ENCODE measurements at regions not wholly inside any gene's neighbourhood (a gene's known extent, or its start where the extent isn't known, plus 50 kb on each side); places are given as distances from the start of the nearest gene placed in this dataset.
A peak's percentile ranks its signal among the peaks of the same experiment; 100 is the strongest.

DNA sequence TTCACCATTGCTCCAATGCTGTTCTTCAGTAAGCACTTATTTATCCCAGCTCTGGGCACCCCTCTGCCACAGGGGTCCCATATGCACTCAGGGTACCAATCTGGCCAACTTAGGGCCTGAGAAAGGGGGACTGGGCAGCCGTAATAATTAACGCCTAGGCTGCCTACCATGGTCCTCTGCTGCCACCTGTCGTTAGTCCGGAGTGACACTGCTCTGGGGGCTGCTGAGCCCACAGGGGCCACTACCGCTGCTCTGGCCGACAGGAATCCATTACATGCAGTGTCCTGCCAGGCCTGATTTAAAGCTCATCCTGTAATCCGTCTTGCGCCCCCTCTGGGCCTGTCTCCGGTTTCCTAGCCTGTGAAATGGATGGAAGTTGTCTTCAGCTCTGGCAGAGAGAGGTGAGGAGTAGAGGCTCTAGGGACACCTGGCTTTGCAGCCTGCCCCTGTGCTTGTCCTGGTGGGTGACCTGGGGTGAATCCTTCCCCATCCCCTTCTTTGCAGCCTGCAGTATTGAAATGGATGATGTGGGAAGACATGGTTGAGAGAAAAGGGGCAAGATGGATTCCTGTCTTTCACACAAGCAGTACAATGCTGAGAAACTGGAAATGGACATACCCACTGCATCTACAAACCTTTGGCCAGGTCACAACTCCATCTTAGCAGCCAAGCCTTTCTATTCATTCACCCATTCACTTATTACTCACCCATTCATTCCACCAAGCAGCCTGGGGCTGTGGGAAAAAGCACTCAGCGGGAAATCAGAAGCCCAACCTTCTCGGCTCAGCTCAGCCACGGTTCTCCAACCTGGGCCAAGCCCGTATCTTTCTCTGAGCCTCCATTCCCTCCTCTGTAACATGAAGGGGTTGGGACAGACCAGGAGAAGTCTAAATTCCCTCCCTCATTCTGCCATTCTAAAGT lies 116.3 kb upstream of the NALF2 start:
- no peak for DNase-seq (ENCODE audit: low read depth)
- H3K4me3 ChIP-seq (ENCODE audit: low read length): no peak overlapping the region

DNA sequence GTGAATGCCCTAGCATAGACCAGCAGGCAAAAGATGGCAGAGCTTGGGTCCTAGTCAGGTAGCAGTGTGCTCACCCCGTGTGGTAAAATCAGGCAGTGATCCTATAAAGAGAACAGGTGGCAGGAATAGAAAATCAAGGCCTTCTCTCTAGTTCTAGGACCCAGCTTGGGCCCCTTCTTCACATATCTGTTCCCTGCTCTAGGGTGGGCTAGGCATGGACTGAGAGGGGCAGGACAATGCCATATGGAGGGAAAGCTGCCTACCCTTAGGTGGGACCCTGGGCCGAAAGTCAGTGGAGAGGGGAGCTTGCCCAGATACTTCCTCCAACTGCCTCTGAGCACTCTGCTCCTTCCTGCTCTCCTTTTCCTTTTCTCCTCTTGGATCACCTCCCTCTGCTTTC lies 117.4 kb upstream of the NALF2 start:
- H3K4me3 ChIP-seq (ENCODE audit: low read length): no peak overlapping the region
- DNase-seq (ENCODE audit: low read depth): no peak
- TF ChIP-seq, protein P1, sequence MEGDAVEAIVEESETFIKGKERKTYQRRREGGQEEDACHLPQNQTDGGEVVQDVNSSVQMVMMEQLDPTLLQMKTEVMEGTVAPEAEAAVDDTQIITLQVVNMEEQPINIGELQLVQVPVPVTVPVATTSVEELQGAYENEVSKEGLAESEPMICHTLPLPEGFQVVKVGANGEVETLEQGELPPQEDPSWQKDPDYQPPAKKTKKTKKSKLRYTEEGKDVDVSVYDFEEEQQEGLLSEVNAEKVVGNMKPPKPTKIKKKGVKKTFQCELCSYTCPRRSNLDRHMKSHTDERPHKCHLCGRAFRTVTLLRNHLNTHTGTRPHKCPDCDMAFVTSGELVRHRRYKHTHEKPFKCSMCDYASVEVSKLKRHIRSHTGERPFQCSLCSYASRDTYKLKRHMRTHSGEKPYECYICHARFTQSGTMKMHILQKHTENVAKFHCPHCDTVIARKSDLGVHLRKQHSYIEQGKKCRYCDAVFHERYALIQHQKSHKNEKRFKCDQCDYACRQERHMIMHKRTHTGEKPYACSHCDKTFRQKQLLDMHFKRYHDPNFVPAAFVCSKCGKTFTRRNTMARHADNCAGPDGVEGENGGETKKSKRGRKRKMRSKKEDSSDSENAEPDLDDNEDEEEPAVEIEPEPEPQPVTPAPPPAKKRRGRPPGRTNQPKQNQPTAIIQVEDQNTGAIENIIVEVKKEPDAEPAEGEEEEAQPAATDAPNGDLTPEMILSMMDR (conservative IDR thresholded peaks at IDR 0.05; ENCODE audit: low read depth, low read length): no peak

More for the DNA sequence above, 116.3 kb upstream of the NALF2 start:
- TF ChIP-seq, protein P1 (conservative IDR thresholded peaks at IDR 0.05; ENCODE audit: low read depth, low read length): peak; percentile 78

DNA sequence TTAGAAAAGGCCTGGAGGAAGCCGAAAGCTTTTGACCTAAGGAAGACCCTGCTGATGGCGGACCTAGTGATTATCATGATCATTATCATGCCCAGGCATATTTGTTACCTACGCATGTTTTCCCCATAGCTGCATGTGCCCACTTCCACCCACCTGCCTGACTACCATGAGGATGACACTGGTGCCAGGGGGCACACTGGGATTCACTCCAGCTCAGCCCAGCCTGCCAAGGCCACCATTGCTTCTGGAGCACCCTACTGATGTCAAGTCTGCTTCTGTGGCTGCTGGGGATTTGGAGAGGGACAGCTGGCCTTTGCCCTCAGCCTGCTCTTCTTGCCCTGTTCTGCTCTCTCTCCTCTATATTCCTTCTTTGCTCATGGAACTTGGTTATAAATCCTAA lies 124.7 kb upstream of the NALF2 start:
- no peak for DNase-seq (ENCODE audit: low read depth)
- no peak overlapping the region for H3K4me3 ChIP-seq (ENCODE audit: low read length)
- TF ChIP-seq, protein P1 (conservative IDR thresholded peaks at IDR 0.05; ENCODE audit: low read depth, low read length): no peak

DNA sequence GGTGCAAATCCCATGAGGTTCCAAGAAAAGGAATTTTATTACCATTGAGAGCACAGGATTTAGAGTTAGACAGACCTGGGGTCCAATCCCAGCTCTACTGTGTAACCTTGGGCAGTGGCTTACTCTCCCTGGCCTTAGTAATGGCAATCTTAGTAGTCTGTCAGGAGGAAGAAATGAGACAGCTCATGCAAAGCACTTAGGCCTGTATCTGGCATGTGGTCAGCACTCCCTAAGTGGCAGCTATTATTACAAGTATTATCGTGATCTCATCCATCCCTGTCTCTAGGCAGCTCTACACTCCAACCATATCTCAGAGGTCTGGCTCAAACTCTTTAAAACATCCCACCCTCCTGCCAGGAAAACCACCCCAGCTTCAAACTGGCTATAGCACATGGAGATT lies 129.6 kb upstream of the NALF2 start:
- DNase-seq (ENCODE audit: low read depth): no peak
- TF ChIP-seq, protein P1 (conservative IDR thresholded peaks at IDR 0.05; ENCODE audit: low read depth, low read length): no peak
- no peak overlapping the region for H3K4me3 ChIP-seq (ENCODE audit: low read length)

DNA sequence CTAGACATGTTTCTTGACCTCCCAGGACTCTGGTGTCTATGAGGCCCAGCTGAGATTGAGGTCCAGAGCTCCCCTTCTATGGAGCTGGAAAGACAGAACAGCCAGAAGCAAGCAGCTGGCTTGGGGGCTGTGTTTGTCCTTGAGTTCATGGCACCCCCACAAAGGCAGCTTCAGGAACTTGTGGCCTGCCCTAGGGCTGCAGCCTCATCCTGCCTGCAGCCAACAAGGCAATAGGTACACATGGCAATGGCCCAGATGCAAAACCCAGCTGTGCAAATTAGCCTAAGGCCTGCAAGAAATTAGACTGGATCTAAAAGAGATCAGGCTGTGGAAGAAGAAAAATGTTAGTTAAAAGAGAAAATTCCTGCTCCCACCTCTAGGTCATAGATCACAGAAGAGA lies 131.7 kb upstream of the NALF2 start:
- no peak overlapping the region for H3K4me3 ChIP-seq (ENCODE audit: low read length)
- TF ChIP-seq, protein P1 (conservative IDR thresholded peaks at IDR 0.05; ENCODE audit: low read depth, low read length): no peak
- DNase-seq (ENCODE audit: low read depth): no peak

DNA sequence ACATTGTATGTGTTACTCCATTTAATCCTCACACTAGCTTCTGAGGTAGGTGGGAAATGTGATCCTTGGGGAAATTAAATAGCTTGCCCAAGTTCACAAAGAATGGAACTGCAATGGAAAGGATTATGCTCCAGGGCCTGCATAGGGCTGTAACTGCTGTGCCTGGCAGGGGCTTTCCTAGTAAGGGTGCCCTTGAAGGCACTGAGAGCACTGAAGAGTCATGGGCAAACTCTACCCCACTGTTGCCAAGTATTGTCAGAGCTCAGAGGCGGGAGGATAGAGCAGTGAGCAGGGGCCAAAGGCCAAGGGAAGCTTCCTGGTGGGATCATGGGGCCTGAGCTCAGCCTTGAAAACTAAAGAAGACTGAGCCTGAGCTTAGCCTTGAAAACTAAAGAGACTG lies 133.0 kb upstream of the NALF2 start:
- H3K4me3 ChIP-seq (ENCODE audit: low read length): no peak overlapping the region
- DNase-seq (ENCODE audit: low read depth): no peak
- TF ChIP-seq, protein P1 (conservative IDR thresholded peaks at IDR 0.05; ENCODE audit: low read depth, low read length): no peak

DNA sequence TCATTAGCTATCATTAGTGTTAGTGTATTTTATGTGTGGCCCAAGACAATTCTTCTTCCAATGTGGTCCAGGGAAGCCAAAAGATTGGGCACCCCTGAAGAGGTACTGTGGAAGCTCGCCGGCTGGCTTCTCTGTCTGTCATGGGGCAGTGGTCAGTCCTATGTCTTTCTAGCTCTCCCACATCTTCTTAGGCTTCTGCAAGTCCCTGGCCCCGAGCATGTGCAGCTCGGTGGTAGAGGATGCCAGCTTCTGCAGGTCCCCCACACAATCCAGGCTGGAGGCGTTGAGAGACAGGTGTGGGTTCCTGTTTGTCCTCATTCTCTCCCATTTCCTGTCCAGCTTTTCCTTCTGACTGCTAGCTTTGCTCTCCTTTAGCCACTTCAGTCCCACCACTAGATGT lies 134.1 kb upstream of the NALF2 start:
- TF ChIP-seq, protein P1 (conservative IDR thresholded peaks at IDR 0.05; ENCODE audit: low read depth, low read length): no peak
- no peak for DNase-seq (ENCODE audit: low read depth)
- no peak overlapping the region for H3K4me3 ChIP-seq (ENCODE audit: low read length)
